NCI-H1105 (cell line): ENCODE measurements at regions not wholly inside any gene's neighbourhood (a gene's known extent, or its start where the extent isn't known, plus 50 kb on each side); places are given as distances from the start of the nearest gene placed in this dataset.

Source experiments
- DNase-seq: peaks from one replicate; lab custom pipeline; 2025; lab: John Stamatoyannopoulos, UW

DNA sequence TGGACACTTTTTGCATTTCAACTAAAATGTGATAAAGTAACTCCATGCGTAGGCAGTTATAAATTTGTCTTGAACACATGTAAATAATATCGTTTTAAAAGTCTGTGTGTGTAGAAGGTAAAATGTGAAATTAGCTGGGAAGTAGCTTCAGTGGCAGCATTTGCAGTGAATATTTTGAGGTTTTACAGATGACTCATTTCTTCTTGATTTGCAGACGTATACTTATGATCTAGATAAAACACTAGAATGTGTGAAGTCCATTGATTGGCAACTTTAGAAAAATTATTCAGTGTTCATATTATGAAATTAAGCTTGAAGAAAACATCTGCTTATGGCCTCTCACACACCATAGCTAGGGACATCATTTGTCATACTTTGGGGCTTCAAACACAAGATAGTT, 788.6 kb upstream of the NOVA1 start:
- no peak for DNase-seq

DNA sequence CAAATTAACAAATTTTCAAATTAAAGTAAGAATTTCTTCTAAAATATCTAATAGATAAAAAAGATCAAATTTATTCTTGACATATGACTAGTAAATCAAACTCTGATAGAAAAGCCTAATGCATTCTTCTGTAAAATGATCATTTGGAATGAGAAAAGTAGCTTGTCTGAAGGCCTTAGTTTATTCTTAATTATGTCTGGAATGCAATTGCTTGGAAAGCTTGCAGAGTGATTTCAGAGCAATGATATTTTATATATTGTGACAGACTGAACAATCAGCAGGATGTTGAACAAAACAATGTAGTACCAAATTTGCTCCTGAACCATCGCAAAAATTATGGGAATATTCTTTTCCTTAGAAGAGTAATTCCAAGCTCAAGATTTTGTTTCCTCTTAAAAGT, 789.6 kb upstream of the NOVA1 start:
- DNase-seq, result no peak

DNA sequence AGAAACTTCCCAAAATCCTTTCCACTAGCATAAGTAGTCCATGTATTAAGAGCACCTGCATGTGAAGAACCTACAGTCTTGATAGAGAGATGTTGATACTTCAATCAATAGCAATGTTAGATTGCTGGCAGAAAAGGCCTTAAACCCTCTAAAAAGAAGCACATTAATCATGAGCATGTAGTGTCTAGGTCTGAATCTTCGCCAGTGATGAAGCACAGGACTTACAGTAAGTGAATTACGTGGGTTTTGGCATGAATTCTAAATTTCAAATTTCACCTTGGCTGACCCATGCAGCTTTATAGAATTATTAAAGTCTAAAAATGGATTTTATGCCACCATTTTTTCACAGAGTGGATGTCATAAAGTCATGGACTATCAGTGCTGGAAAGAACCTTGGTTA, 791.6 kb upstream of the NOVA1 start:
- no peak for DNase-seq

DNA sequence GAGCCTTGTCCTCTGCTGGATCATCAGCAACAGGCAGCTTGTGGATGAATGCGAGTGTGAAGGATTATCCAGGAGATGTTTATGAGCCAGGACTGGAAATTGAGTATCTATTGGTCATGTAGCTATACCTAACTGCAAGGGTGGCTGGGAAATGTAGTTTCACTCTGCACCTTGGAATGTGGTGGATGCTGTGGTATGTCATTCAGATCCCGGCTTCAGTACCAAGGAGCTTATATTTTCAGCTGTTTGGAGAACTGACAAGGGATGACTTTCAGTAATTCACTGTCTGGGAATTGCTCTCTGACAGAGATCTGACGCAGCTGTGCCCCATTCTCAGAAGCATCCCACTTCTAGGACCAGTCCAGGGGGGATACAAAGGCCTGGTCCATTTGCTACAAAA, 792.3 kb upstream of the NOVA1 start:
- no peak for DNase-seq

DNA sequence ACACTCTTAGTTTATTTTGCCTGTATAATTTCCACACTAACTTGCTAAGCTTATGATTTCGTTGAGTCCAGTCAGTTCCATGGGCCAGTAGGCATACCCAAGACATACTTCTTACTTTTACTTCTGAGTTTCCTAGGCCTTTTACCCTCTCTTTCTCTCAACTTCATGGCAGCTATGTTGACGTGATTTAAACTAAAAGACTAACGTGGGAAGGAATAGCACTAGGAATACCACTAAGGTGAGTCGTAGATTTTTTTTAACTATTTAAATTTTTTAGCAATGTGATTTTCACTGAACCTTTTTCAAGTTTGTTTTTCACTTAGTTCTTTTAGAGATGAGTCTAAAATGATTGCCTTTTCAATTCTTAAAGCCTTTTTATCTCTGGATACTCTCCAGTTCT, 793.5 kb upstream of the NOVA1 start:
- DNase-seq, result no peak

DNA sequence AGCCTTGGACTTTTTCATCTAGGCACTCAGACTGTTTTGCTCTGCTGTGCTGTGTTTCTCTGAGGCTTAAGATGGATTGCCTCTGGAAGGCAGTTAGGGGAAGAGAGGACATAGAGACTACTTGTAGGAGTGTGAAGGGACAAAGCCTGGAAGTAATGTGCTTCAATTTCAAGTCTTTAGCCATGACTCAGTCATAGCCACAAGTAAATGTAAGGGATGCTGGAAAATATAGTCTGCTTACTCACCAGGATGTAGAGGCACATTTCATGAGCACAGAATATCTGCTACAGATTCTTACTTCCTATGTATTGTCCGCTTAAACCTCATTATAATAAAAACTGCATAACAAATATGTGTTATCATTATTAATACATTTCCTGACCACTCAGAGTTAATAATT, 794.3 kb upstream of the NOVA1 start:
- DNase-seq, result no peak

DNA sequence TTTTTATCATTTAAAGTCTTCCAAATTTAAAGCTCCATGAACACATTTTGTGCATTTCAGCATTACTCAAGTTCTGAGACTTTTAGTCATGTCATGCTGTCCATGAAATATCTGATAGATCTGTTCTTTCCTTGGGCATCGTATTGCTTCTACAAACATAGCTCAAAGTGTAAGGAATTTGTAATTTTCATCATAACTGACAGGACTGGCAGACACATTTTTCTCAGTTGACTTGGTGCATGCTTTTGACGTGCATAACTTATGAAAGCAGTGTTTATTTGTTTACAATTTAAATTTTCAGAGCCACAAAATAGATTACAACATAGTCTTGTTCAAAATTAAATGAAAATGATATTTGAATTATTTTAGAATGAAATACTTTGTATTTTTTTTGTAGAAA, 812.1 kb upstream of the NOVA1 start:
- no peak for DNase-seq

DNA sequence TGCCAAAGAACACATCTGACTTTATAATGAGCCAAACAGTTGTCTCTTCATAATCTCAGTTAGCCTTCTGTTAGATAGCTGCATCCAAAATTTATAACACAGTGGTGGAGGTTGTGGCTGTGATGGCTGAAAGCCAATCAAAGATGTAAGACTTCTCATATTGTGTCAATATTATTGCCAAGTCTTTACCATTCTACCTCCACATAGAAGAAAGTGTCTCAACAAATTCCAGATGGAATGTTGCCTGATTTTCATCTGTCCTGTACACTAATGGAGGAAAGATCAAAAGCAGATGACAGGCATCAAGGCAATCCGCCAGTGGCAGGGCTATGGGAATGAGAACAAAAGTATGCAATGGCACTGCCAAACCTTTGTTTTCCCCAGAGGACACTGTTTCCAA, 813.1 kb upstream of the NOVA1 start:
- no peak for DNase-seq

DNA sequence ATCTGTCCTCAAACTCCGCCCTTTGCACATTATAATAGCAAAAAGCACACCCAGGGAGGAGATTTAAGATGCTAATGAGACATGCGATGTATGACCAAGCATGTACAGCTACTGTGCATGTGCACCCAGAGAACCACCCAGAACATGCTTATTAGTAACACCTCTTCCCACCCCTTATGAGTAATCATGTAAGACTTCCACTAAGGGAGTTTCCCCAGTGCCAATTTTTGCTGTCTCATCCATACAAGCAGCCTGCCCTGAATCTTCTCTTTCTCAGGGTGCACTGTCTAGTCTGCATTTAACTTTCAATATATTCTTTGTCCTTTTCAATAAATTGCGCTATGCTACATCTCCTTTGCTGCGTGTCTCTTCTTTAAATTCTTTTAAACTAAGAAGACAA, 830.0 kb upstream of the NOVA1 start:
- no peak for DNase-seq

DNA sequence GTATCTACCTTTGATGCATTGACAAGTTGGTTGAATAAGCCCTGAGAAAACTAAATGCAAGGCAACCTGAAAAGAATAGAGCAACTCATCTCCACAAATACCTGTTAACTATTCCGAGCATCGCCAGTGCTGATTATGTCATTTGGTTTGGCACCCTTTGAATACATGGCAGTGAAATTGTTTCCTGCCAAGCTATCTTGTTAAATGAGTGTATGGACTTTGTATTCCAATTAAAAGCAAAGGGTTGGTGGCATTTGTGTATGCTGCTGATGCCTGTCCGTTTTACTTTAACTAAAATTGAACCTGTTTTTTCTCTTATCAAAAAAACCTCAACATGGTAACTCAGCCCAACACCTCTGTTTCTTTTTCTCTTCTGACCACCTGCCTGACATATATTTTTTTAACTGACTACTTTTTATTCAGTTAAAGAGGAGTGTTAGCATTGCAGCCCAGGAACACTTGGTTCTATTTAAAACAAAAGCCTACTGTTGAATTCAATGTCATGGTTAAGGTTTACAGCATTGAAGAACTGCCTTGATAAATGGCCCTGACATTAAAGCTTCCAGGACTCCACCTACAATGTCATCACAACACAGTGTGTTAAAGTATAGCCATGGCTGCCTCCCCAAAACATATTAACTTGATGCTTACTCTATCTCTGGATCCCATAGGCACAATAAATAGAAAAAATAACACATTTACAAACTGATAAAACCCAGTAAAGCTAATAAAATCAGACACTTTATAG, 838.3 kb upstream of the NOVA1 start:
- DNase-seq, result no peak

DNA sequence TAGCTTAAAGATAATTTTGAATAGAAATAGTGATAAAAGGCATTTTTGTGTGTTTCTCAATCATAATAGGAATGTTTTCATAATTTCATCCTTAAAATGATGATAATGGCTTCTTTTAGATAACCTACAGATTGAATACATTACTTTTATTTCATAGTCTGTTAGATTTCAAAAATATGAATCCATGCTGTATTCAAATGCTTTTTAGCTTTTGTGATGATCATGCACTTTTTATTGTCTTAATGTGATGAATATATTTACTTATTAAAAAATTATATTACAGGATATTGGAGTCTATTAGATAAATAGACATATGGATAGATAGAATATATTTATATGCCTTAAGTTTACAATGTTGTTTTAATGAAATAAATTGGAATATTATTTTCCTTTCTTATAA, 886.8 kb upstream of the NOVA1 start:
- no peak for DNase-seq

DNA sequence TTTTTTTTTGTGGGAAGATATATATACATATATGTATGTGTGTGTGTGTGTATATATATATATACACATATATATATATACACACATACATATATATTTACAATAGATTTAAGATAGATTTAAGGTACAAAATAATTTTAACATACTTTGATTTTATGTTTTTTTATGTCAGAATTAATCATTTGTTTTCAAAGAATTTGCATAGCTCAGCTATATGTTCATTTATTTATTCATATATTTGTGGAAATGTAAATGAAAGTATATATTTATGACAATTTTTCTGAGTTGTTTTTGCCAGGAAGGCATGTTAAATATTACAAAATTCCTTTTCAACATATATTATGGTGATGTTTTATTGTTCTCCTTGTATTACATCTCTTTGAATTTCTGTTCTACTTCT, 887.4 kb upstream of the NOVA1 start:
- DNase-seq, result no peak

DNA sequence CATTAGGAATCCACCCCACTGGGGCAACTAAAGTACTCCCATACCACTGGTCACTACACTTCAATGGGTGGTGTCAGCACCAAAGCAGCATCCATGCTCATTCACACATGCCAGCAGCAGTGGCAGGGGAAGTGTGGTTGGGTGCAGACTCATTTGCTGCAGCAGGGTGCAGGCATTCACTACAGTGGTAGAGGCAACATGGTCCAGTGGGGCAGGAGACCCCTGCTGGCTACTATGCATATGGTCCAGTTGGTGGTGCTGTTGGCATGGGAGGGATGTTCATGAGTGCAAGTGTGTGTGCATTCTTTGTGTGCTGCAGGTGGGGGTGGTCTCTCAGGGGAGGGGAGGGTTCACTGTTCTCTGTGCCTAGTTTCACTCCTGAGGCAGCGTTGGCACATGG, 908.4 kb upstream of the NOVA1 start:
- DNase-seq, result no peak

DNA sequence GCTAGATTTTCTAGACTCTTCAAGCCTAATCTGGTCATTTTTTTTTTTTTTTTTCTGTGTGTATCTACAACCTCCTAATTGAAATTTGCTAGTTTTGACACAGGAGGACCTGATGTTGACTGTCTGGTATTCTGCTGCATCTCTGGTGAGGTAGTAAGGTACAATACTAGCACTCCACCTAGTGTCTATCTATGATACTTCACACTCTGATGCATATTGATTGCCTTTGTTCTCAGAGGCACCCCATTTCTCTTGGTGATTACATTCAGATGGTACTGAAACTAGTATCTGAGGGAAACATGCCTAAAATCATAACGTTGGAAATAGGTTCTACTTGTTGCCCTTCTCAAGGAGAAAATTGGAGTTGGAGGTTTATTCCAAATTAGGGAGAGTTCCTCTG, 930.5 kb upstream of the NOVA1 start:
- peak; percentile 10 for DNase-seq

DNA sequence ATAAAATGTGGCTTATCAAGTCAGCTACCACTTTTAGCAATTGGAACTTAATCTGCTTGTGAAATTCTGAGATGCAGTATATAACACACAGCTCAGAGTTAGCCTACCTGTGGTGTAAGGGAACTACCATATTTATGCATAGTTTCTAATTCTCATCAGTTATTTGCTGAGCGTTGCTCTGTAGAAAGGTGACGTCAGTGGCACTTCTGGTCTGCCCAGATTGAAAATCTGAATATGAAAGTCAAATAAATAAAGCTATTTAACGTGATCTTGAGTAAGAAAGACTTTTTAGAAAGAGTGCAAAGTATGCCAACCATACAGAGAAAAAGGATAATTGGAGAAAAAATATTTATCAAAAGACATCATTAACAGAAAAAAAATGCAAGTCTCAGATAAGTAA, 938.9 kb upstream of the NOVA1 start:
- DNase-seq, result no peak

DNA sequence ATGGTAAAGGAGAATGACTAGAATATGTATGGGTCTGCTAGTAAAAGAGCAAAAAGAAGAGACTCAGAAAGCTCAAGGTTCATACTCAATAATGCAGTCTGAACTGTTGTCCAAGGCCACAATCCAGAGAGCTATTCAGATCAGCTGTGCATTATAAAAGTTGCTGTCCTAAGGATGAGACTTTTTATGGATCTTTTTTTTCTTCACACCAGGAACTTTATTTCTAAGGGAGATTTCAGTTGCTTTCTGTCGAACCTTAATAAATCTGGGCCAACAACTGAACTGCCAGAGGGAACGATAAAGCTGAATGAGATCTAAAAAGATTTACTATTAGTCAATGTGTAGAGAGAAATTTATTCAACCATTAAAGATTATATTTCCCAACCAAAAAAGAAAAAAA, 948.3 kb upstream of the NOVA1 start:
- no peak for DNase-seq

DNA sequence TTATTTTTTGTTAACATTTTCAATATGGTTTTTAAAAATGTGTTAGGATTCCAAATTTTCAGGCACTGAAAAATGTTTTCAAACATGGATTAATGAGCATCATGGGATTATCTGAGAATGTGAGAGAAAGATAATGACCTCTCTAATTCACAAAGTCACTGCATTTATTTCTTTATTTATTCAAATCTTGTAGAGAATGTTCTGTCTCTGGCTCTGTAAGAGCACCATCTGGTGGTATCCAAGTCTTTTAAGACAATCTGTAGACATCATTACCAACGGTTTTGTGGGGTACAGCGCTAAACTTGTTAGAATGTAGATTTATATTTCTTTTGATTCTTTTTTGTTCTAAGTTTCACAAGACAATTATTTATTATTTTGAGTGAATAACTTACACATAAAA, 956.0 kb upstream of the NOVA1 start:
- DNase-seq, result no peak

DNA sequence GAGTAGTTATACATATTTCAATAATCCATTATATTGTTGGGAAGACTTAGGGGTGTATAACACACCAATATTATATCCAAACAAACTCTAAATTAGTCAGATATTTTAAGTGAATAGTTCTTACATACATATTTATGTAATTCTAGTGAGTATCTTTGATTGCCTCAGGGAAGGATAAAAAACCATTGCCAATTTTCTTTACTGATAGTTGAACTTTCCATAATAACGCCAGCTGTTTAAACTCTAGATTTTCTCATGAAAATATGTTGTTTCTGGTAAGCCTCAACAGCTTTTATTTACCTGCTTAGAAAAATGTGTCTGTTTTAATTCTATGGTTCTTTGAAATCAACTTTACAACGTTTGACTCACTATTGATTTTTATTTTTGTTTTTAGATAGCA, 959.6 kb upstream of the NOVA1 start:
- DNase-seq, result no peak

DNA sequence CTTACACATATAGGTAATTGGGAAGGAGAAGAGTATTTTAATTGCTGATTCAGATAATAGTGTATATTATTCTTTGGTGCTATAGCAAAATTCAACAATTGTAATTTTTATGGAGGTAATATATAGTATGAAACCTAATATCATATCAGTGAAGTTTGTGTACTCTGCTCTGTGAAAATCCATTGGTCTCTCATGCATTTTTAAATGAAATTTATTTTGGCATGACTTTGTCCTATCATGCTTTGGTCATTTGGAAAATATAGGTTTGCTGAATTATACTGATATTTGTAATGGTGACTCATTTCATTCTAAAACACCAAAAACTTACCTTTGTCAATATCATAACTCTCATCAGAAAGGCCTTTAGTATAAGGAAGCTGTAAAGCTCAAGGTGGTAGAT, 962.0 kb upstream of the NOVA1 start:
- no peak for DNase-seq

DNA sequence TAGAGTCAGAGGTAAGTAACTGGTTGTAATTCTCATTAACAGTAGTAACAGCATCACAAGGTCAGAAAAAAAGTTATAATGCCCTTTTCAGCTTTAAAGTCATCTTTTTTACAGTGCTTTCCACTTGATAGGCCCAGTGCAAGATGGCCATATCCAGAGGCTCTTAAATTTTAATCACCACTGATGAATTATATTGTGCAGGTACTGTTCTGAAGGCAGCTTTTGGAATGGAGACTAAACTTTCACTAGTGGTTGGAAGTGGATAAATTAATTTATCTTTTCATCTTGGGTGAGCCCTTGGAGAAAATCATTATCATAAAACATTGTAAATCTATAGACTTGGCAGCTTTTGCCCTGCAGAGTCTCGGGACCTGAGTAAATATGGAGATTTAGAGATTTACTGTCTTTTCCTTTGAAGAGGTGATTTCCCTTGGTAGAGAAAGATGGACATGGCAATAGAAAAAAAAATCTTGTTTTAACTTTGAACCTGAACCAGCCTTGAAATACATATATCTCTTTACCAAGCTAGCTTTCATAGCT, 969.1 kb upstream of the NOVA1 start:
- DNase-seq, result no peak

DNA sequence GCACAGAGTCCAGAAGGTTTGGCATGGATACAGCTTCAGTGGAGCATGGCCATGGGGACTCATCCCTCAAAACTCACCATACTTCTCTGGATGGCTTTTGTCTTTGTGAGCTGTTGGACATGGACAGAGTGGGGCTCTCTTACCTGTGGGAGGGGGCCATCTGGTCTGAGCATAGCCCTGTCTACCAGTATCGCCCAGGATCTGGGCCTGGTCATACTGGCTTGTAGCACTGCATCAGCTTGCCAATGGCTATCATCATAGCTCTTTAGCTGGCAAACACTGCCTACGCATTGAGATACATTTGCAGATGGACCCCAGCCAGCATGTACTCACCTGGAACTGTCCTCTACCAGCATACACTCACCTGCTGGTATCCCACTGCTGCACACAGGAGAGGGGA, 975.2 kb upstream of the NOVA1 start:
- DNase-seq, result no peak

DNA sequence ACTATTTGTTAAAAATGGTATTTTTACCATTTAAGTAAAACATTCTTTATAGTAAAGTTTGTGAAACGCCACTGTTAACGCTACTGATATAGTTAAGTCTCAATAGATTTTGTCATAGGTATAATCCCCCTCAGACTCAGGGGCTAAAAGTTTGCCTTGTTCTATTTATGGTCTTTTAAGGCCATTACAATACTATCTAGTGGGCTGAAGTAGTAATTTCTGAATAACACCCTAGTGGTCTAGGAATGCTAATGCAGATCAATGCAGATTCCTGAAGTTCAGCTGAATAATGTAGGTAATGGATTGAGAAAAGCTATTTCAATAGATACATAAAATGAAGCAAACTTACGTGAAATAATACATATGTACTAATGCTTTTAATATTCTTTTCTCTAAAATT, 989.3 kb upstream of the NOVA1 start:
- no peak for DNase-seq

DNA sequence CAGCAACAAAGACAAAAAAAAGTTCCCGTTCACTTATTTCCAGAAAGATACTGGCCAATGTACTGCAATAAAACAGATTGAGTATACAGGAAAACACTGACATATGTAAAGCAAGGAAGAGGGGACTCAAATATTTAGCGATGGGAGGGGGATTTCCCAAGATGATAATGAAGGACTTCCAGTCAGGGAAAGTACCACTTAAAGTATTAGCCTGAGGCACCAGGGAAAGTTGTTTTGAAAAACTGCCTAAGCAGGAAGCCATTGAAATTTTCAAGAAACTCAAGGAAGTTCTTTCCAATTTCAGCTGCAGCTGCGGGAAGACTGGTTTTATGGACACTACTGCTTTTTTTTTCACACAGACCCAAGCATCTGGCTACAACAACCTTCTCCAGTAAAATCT, 1007.4 kb upstream of the NOVA1 start:
- no peak for DNase-seq

DNA sequence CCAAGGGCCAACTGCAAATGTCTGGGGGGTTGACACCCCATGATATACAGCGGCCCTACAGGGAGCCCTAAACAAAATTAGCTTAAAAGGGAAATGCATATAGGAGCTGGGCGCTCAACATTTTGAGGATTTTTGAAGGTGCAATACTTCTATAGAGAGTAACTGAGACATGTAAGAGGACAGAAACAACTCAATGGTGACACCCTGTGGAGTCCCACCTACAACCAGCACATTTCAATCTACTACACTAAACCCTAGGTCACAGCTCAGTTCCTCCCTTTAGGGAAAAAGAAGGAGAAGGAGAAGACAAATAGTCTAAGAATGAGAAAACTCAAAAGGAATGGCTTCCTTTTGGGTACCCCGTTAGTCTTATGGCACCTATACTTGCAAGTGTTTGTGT, 1010.5 kb upstream of the NOVA1 start:
- no peak for DNase-seq

DNA sequence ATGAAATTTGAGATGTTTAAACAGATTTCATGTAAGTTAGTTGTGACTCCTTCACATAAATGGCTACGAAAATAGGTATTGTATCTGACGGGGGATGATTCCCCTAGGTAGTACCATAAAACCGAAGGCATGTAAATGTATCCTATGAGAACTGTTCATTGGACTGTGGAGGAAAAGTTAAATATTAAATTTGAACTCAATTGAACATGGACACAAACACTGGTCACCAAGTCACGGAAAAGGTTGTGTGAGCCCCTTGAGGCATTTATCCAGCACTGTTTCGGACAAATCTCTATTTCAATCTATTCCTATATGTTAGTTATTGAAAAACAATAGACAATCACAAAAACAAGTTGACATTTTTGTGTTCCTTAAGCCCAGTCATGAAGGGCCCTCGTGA, 1014.3 kb upstream of the NOVA1 start:
- DNase-seq, result no peak
